GM13976 (cell line): ENCODE measurements at regions not wholly inside any gene's neighbourhood (a gene's known extent, or its start where the extent isn't known, plus 50 kb on each side); places are given as distances from the start of the nearest gene placed in this dataset.

Experiments used
- DNase-seq: peaks from one replicate; pipeline ENCODE4 v3.0.0; 2012; ENCODE audit warnings: low spot score
- in situ Hi-C: fragments of 300-500 bp; cut with MboI; formaldehyde crosslinking; loops from one replicate; pipeline ENCODE4 v1.12.0; 2022; ENCODE audit warnings: low sequenced_read_pairs, mixed read lengths, inconsistent platforms; ENCODE audit not compliant: unreplicated experiment
- TF ChIP-seq, protein P1 (sequence below): IDR thresholded peaks from 2 replicates; pipeline ENCODE4 v1.5.1; 2012; ENCODE audit warnings: borderline replicate concordance, mild to moderate bottlenecking; ENCODE audit not compliant: insufficient read depth; ENCODE audit errors: extremely low read depth, missing control alignments, control extremely low read depth

DNA sequence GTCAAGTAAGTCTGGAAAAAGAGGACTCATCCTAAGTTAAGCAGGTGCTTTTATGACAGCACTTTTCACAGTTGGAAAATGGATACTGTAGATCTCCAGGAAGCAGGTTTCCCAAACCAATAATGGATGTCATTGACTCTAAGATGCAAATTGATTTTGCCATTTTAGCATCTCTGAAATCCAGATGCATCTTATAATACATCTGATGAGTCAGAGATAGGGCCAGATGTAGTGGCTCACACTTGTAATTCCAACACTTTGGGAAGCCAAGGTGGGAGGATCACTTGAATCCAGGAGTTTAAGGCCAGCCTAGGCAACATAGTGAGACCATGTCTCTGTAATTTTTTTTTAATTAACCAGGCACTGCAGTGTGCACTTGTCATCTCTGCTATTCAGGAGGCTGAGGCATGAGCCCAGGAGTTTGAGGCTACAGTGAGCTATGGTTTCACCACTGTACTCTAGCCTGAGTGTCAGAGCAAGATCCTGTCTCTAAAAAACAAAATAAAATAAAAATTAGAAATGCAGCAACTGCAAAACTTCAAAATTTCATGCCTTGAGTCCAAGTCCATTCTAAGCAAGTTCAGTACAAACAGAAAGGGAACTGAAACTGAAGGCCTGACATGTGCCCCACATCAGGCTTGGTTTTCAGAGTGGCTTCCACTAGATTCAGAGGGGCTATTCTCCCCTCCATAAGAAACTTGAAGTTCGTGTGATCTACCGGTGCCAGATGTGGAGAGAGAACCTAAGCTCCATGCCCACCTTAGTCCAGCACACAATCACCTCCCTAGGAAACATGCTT lies 267.8 kb upstream of the NCKAP5 start:
- in situ Hi-C loops = no loop called here
- TF ChIP-seq, protein P1, sequence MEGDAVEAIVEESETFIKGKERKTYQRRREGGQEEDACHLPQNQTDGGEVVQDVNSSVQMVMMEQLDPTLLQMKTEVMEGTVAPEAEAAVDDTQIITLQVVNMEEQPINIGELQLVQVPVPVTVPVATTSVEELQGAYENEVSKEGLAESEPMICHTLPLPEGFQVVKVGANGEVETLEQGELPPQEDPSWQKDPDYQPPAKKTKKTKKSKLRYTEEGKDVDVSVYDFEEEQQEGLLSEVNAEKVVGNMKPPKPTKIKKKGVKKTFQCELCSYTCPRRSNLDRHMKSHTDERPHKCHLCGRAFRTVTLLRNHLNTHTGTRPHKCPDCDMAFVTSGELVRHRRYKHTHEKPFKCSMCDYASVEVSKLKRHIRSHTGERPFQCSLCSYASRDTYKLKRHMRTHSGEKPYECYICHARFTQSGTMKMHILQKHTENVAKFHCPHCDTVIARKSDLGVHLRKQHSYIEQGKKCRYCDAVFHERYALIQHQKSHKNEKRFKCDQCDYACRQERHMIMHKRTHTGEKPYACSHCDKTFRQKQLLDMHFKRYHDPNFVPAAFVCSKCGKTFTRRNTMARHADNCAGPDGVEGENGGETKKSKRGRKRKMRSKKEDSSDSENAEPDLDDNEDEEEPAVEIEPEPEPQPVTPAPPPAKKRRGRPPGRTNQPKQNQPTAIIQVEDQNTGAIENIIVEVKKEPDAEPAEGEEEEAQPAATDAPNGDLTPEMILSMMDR = no peak
- peak; percentile 42 for DNase-seq

DNA sequence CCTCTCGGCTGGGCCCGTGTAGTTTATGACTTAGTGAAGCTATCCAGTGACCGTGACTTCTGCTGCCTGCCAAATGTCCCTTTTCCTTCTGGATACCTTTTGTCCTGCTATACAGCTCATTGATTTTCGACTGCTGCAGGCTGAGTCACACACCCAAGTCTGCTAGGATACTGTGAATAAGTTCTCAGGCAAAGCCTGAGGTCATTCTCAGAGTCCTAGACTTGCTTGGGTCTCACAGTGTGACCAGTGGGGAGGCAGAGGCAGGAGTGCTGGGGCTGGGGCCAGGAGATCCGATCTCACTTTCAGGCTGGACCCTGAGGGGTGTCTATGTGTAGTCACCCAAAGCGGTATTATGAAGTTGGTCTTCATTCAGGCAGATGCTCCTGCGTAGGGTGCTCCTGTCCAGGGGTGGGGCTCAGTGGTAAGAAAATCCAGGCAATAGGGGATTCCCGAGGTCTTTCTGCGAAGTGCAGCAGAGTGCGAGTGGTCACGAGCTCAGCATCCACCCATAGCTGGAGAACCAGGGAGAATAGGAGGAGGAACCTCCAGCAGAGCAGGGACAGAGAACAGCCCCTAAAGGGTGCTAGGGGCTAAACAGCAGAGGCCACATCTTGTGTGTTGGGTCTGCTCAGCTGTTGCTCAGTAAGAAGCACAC lies 268.6 kb upstream of the NCKAP5 start:
- no peak for DNase-seq
- TF ChIP-seq, protein P1 = no peak
- in situ Hi-C loops = no loop called here

GRCh38 chr2:133837441-133838094 lies 269.3 kb upstream of the NCKAP5 start:
- in situ Hi-C loops = no loop called here
- TF ChIP-seq, protein P1 = no peak
- no peak for DNase-seq

DNA sequence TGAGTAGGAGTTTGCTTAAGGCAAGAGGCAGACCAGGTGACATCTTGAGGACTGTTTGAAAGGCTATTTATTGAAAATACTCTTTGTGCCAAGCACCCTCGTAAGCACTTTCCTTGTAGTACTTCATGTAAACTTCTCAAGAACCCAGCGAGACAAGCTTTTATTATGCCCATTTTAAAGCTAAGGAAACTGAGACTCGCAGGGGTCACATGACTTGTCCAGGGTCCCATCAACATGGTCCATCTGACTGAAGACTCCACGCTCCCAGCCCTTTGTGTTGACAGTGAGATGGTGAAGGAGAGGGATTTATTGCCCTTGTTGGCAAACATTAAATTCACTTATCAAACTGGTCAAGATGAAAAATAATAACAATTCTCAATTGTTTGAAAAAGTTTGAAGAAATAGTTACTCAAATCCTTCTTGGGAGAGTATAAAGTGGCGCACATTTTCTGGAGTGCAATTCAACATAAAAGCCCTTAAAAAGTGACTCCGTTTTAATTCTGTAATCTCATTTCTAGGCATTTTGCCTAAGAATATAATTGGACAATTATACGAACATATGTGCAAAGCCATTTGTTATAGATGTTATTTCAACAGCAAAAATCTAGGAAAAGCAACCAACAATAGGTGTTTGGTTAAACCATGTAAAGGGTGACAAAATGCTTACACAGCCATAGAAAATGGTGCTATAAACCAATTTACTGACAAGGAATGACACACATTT lies 270.5 kb upstream of the NCKAP5 start:
- in situ Hi-C loops = no loop called here
- no peak for DNase-seq

GRCh38 chr2:133839677-133840076 lies 271.4 kb upstream of the NCKAP5 start:
- in situ Hi-C loops = no loop called here
- no peak for DNase-seq
- TF ChIP-seq, protein P1 = no peak

More for the DNA sequence above, 270.5 kb upstream of the NCKAP5 start:
- TF ChIP-seq, protein P1 = no peak

DNA sequence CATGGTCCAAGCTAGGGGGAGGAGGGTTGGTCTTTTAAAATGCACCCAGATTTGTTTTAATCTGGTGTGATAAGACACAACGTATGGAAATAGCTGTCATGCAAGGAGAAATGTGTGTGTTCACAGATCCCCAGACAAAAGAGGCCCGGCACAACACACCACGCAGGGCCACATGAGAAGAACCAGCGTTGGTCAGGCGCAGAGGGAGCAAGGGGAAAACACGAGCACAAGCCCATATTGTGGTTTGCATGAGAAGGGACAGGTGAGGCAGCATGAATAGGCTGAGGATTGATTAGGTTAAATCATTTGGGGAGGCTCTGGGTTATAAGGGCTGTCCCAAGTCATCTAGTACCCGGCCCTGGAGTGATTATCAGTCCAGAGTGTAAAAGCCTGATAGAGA lies 272.5 kb upstream of the NCKAP5 start:
- no peak for DNase-seq
- in situ Hi-C loops = no loop called here
- TF ChIP-seq, protein P1 = no peak
